SK-N-DZ (cell line): ENCODE measurements at regions not wholly inside any gene's neighbourhood (a gene's known extent, or its start where the extent isn't known, plus 50 kb on each side); places are given as distances from the start of the nearest gene placed in this dataset.
A peak's percentile ranks its signal among the peaks of the same experiment; 100 is the strongest.

Experiments
- DNase-seq: peaks from one replicate; pipeline ENCODE4 v3.0.0-alpha.2; 2015; ENCODE audit warnings: low spot score

DNA sequence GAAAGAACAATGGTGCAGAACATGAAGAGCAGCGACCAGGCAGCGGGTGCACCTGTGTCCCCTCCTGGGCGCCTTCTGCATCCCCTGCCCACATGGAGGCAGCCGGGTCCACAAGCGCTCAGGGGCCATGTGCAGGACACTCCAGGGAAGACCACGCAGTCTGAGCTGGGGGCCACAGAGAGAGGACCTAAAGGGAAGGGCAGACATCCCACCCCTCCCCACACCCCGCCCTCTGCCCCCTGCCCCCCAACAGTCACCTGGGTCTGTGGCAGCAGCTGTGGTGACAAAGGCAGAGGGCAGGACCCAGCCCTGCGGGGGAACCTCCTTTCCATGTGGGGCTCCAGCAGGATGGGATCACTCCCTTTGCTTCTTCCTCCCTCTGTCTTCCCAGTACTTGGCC is 805.7 kb downstream of the CDH9 start:
- no peak for DNase-seq

DNA sequence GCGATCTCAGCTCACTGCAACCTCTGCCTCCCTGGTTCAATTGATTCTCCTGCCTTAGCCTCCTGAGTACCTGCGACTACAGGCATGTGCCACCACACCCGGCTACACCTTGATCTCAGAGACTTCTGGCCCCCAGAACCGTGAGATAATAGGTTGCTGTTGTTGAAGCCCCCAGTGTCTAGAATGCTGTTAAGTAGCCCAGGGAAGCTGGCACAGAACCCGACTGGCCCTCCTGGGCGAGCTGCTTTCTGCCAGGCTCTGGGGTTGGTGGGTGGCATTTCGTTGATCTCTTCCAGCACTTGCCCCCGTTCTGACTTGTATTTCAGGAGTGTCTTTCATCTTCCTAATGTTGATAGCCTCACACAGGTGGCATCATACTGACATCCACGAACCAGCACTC is 807.1 kb downstream of the CDH9 start:
- DNase-seq = no peak

DNA sequence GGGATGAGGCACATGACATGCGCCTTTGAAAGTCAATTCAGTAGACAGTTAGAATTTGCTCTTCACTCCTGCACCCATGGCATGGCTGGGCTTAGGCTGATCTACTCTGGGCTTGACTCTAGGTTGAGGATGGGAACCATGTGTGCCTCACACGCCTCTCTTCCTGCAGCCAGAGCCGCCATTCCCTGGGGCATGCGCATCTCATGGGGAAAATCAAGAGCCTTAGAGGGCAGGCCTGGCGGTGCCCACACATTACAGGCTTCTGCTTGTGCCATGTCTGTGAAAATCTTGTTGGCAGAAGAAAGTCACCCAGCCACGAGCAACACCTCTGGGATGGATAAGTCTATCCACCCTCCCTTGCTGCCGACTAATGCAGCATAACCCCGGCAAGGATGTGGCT is 808.5 kb downstream of the CDH9 start:
- DNase-seq = no peak

DNA sequence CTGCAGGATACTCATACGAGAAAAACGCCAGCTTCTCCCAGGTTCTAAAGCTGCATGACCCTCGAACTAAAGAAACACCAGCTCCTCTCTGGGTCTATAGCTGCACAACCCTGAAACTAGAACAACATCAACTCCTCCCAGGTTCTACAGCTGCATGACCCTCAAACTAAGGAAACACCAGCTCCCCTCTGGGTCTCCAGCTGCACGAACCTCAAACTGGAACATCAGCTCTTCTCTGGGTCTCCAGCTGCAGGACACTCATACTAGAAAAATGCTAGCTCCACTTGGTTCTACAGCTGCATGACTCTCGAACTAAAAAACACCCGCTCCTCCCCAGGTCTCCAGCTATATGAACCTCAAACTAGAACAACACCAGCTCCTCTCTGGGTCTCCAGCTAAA is 811.1 kb downstream of the CDH9 start:
- no peak for DNase-seq

DNA sequence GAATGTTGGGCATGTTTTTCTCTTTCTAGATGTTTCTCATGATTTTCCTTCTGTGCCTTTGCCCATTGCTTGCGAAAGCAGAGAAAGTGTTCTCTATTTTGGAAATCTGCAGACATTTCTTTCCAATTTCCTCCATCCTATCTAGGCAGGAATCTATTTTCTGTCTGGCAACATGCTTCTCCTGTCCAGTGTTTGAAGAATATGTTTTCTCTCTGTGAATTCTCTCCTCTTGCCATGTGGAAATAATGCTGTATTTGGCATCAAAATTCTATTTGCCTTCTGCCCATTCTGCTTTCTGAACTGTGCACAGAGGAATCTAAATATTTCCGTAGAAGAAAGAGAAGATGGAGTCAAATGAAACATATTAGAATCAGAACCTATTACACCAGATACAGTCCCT is 833.3 kb downstream of the CDH9 start:
- no peak for DNase-seq

DNA sequence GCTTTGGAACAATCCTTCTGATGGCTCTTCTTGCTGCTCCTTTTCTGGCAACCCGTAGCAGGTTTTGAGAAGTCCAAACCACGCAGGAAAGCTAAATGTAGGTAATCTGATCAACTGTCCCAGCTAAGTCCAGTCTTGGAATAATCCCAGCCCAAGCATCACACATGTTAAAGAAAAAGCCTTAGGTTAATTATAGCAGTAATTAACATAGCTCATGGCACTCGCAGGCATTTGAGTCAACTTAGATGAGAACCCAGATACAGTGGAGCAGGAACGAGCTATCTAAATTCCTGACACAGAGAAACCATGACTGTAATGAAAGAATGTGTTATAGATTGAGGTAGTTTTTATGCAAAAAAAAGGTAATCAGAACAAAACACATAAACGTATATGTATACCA is 844.8 kb downstream of the CDH9 start:
- no peak for DNase-seq

DNA sequence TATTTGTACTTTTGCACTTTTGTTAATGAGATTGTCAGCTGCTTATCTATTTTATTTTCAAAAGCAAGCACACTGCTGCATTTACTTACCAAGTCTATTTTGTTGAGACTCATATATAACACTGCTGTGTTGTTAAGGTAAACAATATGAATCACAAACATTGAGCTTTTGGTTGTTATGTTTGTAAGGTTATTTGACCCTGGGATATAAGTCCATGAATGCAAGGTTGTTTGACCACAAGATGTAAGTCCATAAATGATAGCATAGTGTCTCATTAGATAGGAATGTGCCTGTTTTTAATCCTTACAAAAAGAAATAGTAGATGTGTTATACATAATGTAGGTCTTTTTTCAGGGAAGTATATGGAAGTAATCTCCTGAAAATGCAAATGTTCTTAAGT is 845.9 kb downstream of the CDH9 start:
- DNase-seq = no peak

DNA sequence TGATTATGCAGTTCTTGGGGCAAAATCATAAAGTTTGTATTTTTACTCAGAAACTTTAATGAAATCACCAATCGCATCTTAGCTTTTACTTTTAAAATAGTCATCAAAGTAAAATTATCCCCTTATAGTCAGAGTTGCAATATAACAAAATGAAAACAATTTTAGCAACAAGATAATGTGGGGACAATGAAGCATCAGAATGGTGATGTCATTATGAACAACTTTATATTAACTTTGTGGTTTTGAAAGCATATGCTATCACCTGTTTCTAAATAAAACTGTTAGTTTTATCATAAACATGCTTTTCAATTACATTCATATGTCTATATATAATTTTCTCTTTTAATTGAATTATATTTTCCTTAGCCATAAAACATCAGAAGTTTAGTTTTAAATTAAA is 856.8 kb downstream of the CDH9 start:
- DNase-seq = no peak

DNA sequence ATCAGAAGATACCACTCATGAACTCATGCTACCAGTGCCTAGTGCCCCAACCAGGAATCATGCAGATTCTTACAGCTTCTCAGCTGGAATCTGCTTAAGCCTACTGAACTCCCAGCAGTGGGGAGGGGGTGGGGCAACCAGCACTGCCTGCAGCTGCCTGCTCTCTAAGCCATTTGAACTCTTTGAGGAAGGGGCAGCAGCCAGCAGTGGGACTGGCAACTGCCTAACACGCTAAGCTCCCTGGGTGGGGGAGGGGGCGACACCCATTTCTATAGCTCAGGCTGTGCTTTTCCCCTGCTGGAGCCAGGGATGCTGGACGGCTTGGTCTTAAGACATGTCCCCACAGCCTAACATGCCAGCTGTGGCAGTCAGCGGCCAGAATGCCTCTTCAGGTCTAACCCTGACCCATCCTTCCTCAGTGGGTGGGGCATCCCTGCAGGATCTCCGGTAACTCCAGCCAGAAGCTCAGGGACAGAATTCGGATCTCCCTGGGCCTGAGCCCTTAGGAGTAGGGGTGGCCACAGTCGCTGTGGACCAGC is 889.7 kb downstream of the CDH9 start:
- DNase-seq = peak; percentile 3

DNA sequence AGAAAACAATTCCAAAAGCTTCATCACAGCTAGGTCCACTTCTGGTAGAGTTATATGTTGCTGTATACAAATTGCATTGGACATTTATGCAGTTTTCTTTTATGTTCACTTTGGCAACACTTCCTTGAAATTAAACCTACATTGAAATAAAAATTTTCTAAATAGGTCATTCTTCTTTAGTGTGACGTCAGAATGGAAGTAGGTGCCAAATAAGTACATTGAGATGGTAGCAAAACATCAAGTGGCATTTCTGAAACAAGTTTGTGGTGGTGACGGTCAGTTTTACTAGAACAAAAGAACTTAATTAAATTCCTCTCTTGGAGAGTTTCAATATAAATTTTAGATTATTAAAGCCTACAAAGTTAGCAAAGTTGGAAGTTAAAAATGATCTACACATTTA is 895.1 kb downstream of the CDH9 start:
- no peak for DNase-seq

DNA sequence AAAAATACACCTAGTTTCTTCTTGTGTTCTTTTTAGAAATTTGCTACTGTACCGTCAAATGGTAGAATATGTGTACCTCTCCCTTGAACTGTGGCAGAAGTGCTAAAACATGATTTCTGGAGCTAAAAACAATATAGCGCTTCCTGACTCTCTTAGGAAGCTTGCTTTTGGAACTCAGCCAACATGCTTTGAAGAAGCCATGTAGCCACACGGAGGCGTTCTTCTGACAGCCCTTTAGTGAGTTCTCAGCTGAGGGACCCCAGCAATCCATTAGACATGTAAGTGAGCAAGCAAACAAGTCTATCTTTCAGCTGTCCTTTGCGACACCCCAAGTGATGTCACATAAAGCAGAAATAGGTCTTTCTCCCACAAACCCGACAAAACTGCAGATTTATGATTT is 917.0 kb downstream of the CDH9 start:
- no peak for DNase-seq

DNA sequence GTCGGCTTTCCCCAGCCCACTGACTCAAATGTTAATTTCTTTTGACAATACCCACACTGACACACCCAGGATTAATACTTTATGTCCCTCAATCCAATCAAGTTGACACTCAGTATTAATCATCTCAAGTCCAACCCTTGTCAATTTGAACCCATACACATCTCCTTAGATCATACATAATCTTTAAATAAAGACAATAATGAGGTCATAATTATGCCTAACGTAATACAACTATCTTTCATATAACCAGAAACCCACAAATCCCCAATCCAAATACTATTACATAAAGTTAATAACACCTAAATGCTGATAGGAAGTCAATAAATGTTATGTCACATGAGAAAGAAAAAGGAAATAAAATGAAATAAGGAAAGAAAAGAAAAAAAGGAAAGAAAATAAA is 934.2 kb downstream of the CDH9 start:
- no peak for DNase-seq

DNA sequence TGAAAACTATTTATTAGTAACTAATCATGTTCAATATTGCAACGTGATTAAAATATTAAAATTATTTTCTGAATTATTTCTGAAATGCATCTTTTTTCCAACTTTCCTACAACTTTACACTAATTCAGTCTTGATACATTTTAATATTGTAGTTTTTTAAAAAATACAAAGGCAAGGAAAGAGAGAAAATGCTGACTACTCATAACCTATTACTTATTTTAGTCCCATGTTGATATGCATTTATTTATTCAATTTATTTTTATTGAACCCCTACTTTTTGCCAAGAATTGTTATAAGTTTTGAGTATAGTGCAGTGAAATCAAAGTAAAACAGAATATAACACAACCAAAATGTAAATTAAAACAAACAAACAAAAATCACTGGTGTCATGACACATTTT is 978.2 kb downstream of the CDH9 start:
- DNase-seq = no peak

DNA sequence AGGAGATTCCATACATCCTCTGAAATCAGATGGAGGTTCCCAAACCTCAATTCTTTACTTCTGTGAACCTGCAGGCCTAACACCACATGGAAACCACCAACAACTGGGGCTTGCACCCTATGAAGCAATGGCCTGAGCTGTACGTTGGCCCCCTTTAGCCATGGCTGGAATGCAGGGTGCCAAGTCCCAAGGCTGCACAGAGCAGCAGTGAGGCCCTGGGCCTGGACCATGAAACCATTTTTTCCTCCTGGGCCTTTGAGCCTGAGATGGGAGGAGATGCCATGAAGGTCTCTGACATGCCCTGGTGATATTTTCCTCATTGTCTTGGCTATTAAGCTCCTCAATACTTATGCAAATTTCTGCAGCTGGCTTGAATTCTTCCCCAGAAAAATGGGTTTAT is 983.8 kb downstream of the CDH9 start:
- no peak for DNase-seq

DNA sequence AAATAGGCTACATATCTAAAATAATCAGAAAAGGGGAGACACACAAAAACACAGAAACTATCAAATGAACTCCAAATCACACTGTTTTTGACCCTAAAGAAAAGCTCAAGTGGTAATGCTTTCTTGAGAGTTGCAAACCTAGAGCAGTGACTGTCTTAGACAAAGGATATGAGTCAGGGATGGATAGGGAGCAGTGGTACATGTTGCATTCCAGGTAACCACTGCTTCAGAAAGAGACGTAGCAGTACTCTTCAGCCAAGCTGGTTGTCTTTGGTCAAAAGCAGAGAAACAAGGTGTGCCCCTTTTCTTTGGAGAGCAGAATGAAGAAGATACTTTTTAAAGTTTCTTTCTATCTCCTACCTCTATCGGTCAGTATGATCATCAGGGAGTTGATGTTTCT is 1003.6 kb downstream of the CDH9 start:
- no peak for DNase-seq

DNA sequence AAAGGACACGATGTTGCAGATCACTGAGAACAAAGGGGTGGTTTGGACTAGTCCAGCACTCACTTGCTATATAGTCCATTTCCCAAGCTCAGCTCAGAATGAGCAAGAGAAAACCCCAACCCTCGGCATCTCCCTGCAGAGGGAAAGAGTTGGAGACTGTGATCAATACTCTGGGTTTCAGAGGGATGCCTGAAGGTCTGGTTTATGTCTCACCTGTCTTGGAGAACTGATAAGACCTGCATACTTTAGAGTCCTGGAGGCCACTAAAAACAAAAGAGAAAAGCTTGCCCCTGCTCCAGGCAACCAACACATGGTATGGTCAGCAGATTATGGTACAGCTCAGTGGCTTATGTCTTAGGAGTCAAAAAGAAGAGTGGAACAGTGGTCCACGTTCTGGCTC is 1006.9 kb downstream of the CDH9 start:
- DNase-seq = peak; percentile 89

DNA sequence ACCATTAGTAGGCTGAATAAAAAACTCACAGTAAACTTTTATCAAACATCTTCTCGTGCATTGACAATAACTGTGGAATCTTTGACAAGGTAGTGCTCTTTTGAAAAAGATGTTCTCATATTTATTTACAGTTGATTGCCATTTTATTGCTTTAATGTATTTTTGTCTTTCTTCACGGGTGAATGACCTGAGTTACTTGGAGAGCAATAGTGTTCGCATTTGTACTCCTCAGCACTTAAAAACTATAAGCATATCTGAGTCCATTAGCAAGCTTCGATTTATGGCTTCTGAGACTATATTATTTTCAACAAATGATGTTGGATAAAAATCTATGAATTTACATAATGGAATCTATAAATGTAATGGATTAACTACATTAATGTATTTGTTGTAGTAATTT is 1012.3 kb downstream of the CDH9 start:
- DNase-seq = no peak

DNA sequence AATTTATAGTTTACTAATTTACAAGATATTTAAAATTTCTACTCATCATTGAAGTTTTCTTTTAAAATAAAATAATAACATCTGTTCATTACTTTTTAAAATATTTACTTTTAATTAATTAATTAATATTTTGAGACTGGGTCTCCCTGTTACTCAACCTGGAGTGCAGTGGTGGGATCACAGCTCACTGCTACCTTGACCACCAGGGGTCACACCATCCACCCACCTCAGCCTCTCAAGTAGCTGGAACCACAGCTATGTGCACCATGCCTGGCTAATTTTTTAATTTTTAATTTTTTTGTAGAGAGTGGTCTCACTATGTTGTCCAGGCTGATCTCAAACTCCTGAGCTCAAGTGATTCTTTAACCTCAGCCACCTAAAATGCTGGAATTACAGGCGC is 1013.6 kb downstream of the CDH9 start:
- peak; percentile 30 for DNase-seq

DNA sequence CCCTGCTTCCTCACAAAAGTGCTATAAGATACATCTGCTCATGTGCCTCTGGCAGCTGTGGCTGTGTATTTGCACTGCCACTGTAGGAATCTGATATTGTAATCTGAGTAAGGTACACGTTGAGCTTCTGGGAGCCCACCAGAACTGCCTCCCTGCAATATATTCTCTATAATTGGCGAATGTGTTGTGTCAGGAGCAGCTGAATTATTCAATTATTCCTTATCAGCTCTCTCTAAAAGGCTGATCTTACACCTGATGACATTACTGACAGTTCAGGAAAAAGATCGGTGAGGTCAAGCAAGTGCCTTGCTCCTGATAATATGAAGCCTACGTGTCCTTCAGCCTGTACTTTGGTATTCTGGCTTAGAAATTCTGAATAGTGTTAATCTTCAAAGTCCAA is 1015.0 kb downstream of the CDH9 start:
- peak; percentile 97 for DNase-seq

DNA sequence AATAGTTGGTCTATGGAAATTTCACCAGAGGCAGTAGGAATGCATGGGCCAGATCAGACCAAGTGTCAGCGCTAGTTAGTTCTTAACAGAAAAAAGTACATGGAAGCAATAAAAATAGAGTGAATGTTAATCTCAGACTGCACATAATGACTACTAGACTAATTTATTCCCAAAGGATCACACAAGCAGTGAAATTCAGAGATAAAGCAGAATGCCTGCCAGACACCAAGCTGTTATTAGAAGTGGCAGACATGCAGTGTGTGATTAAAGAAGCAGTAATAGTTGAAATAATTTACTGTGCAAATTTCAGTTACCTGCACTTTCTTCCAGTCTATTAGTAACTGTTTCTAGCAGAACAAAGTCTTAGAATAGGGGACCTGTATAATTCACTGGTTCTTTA is 1024.2 kb downstream of the CDH9 start:
- no peak for DNase-seq

DNA sequence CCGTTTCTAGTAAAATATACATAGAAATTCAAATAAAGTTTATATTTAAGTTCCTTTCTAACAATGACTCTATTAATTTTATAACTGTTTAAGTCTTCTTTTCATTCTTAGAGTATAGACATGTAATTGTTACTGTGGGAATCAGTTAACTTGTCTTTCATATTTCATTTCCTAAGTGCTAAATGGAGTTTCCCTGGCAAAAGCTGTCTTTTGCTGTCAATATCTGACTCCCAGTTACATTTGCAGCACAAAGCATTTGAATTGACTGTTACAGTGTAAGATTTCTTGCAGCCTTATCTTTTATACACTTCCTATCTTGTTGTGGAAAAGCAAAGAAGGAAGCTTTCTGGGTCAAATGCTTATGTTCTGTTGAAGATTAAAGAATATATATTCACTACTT is 1026.3 kb downstream of the CDH9 start:
- no peak for DNase-seq

DNA sequence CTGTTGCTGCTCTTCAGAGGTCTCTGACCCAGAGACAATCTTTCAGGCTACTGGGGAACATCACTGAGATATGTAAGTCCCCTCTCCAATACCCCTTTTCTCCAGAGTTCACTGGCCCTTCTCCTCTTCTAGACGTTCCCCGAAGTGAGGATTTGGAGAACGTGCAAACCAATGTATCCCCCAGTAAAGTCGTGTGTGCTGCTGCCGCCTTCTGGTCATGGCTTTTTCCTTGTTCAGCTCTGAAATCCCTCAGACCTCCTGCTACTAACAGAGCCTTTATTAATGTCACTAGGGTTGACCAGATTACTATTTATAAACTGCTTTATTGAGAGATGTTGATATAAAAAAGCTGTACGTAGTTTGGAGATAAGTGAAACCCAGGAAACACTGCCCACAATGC is 1028.6 kb downstream of the CDH9 start:
- DNase-seq = no peak

DNA sequence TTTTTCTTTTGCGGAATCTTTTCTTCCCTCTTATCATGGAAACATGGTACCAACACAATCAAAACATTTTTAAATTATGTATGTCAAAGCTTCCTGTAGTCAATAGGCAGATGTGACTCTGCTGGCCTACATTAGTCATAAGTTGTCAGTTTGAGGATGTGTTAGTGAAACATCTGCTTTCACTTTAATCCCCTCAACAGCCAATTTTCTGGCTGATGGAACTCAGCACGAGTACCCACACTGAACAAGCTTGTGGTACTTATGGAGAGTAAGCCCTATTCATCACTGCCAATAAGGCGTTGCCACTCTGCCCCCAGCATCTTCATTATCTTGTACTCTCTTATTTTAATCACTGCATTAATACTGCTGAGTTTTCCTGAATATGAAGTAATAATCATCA is 1034.4 kb downstream of the CDH9 start:
- peak; percentile 28 for DNase-seq

DNA sequence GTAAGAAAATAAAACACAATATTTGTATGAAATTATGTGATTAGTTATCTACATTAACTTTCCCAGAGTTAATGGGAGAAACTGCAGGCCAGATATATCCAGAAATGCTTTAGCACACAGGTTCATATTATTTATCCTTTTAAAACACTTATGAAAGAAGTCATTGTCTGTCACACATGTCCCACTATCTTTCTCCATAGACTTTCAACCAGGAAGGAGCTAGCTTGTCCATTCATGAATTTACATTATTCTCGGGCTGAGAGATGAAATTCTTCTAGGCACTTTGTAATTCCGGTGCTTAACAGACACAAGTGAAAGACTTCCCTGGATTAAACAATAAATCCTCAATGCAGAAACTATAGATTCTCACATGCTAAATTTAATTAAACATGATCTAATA is 1043.2 kb downstream of the CDH9 start:
- DNase-seq = no peak

DNA sequence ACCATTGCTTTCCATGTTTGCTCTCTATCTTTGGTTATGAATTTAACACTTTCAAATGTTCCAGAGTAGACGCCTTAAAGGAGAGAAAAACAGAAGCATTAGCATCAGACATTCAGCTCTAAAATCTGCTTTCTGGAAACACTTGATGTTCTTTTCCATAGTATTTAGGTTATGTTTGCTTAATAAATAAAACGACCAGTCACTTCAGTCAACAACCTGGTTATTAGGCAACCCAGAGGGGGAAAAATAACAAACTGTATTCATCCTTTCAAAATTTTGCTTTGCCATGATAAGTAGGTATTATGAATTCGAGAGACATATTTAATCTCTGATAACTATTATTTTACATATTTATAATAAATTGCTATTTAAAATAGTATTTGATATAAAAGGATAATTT is 1044.7 kb downstream of the CDH9 start:
- no peak for DNase-seq
